WERI-Rb-1 (cell line): ENCODE measurements at regions not wholly inside any gene's neighbourhood (a gene's known extent, or its start where the extent isn't known, plus 50 kb on each side); places are given as distances from the start of the nearest gene placed in this dataset.

Source experiments
- DNase-seq: peaks from one replicate; pipeline ENCODE4 v3.0.0-alpha.2; 2020
- H3K27ac ChIP-seq: fragments of 250-450 bp; sonication (Bioruptor Pico); 2 replicates; pipeline ENCODE4 v1.5.1; 2020; ENCODE audit warnings: mild to moderate bottlenecking, moderate library complexity
- H3K27me3 ChIP-seq: fragments of 250-450 bp; sonication (Bioruptor Pico); 2 replicates; pipeline ENCODE4 v1.5.1; 2021; ENCODE audit warnings: mild to moderate bottlenecking, low read depth, moderate library complexity; ENCODE audit not compliant: insufficient read depth, severe bottlenecking
- H3K36me3 ChIP-seq: fragments of 250-450 bp; sonication (Bioruptor Pico); 2 replicates; pipeline ENCODE4 v1.5.1; 2020; ENCODE audit warnings: mild to moderate bottlenecking, moderate library complexity
- H3K4me3 ChIP-seq: 2 replicates; pipeline ENCODE4 v1.5.1; 2011; ENCODE audit warnings: low read depth, mild to moderate bottlenecking, control low read depth, low read length
- H3K9me3 ChIP-seq: fragments of 250-450 bp; sonication (Bioruptor Pico); 2 replicates; pipeline ENCODE4 v1.5.1; 2021; ENCODE audit warnings: mild to moderate bottlenecking, moderate library complexity; ENCODE audit not compliant: severe bottlenecking
- CTCF ChIP-seq: IDR thresholded peaks from 2 replicates; pipeline ENCODE4 v1.5.1; 2011; ENCODE audit warnings: low read depth, mild to moderate bottlenecking, control low read depth, inconsistent platforms, low read length

GRCh38 chr16:86669937-86670749 is 91.8 kb downstream of the FOXL1 start:
- H3K9me3 ChIP-seq = no peaks in the 10 kb centered on the region
- peaks cover 4% of the 10 kb centered on the region for H3K27me3 ChIP-seq
- H3K36me3 ChIP-seq = no peaks in the 10 kb centered on the region

GRCh38 chr16:86670750-86671234 is 92.4 kb downstream of the FOXL1 start:
- peaks cover 4% of the 10 kb centered on the region for H3K27me3 ChIP-seq

More at GRCh38 chr16:86669937-86670749, 91.8 kb downstream of the FOXL1 start:
- H3K27ac ChIP-seq = no peak overlapping the region
- no peak overlapping the region; the same call in 1 of the 2 replicates for H3K4me3 ChIP-seq
- no peak for TF ChIP-seq CTCF
- peak; percentile 16 for DNase-seq

GRCh38 chr16:86671486-86672178 is 93.3 kb downstream of the FOXL1 start:
- no peak overlapping the region for H3K4me3 ChIP-seq
- no peak for TF ChIP-seq CTCF
- DNase-seq = no peak
- no peaks in the 10 kb centered on the region for H3K36me3 ChIP-seq
- no peaks in the 10 kb centered on the region for H3K9me3 ChIP-seq
- H3K27me3 ChIP-seq = peaks cover 4% of the 10 kb centered on the region
- H3K27ac ChIP-seq = no peak overlapping the region

More at GRCh38 chr16:86670750-86671234, 92.4 kb downstream of the FOXL1 start:
- H3K9me3 ChIP-seq = no peaks in the 10 kb centered on the region
- H3K27ac ChIP-seq = no peak overlapping the region
- H3K4me3 ChIP-seq = no peak overlapping the region
- no peaks in the 10 kb centered on the region for H3K36me3 ChIP-seq
- TF ChIP-seq CTCF = no peak
- no peak for DNase-seq

GRCh38 chr16:86672179-86672863 is 94.0 kb downstream of the FOXL1 start:
- Histone ChIP-seq H3K36me3 (no peaks in the 10 kb centered on the region), H3K9me3 (no peaks in the 10 kb centered on the region), H3K27ac (no peak overlapping the region), H3K4me3 (no peak overlapping the region), H3K27me3 (peaks cover 4% of the 10 kb centered on the region)
- no peak for DNase-seq
- no peak for TF ChIP-seq CTCF

- Histone ChIP-seq H3K27ac (no peak overlapping the region), H3K4me3 (no peak overlapping the region), H3K36me3 (no peaks in the 10 kb centered on the region), H3K27me3 (peaks cover 4% of the 10 kb centered on the region), H3K9me3 (no peaks in the 10 kb centered on the region)
- DNase-seq = no peak
- no peak for TF ChIP-seq CTCF
Measured at GRCh38 chr16:86673090-86673955, 95.0 kb downstream of the FOXL1 start.
